ENCODE measurements at regions not wholly inside any gene's neighbourhood (a gene's known extent, or its start where the extent isn't known, plus 50 kb on each side); places are given as distances from the start of the nearest gene placed in this dataset.

DNA sequence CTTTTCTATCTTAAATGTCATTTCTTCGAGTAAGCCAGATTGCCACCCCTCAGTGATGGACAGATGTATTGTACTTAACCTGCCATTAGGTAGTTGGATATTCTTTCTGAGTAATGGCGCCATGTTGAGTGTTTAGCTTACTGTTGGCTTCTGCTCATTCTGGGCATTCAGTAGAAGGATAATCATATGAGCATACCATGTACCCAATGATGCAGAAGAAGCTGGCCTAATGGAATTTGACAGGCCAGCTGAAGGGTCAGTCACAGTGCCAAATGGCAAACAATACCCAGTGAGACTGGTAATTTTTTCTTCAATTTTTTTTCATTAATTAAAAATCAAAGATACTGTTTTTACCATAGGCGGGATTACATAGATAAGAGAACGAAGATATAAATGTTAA lies 1010.8 kb upstream of the EYS start:
- H3K36me3 ChIP-seq (ENCODE audit: control insufficient read depth in 4 of 4, insufficient read depth in 4 of 4, low read length in 3 of 4) = no peaks in the 10 kb centered on the region
- H3K27me3 ChIP-seq (replicated peaks in 2 of 5; ENCODE audit: control insufficient read depth in 4 of 5, insufficient read depth in 5 of 5, low read length in 4 of 5) = no peaks in the 10 kb centered on the region
- no peak overlapping the region for H3K4me3 ChIP-seq (ENCODE audit: control insufficient read depth in 1 of 7, extremely low read depth in 1 of 7, insufficient read depth in 4 of 7, low read depth in 2 of 7, low read length in 6 of 7)
- DNase-seq = no peak
- CTCF ChIA-PET = no interaction called here
- POLR2A ChIA-PET = no interaction called here
- no peaks in the 10 kb centered on the region for H3K4me1 ChIP-seq (ENCODE audit: control extremely low read depth in 1 of 4, control insufficient read depth in 4 of 4, insufficient read depth in 4 of 4, low read length in 3 of 4)
- H3K27ac ChIP-seq (ENCODE audit: insufficient read depth in 1 of 2, low read depth in 1 of 2, low read length in 2 of 2, poor library complexity in 1 of 2, severe bottlenecking in 2 of 2) = no peak overlapping the region
- no peaks in the 10 kb centered on the region for H3K9me3 ChIP-seq (ENCODE audit: control extremely low read depth in 1 of 5, control insufficient read depth in 4 of 5, insufficient read depth in 2 of 5, low read depth in 1 of 5, low read length in 4 of 5)
- WGBS (ENCODE audit: insufficient coverage) = 88% methylated on average over 1 of the region's 4 CpGs

DNA sequence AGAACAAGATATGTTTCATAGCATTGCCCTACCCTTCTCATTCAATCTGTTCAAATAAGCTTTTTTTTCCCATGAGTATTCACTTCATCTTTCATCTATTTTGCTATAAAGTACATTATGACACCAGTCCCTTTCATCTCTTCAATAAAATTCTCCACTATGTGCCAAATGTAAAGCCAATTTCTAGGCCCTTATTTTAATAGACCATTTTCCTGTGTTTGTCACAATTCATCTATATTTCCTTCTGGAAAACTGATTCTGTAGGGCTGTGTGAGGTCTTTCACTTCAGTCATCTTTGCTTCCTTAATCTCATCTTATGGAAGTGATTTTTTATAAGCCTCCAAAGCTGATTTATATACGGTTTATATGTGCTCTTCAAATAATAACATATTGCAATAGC lies 992.4 kb upstream of the EYS start:
- H3K4me3 ChIP-seq (ENCODE audit: control insufficient read depth in 1 of 7, extremely low read depth in 1 of 7, insufficient read depth in 4 of 7, low read depth in 2 of 7, low read length in 6 of 7) = no peak overlapping the region
- CTCF ChIA-PET = no interaction called here
- DNase-seq = no peak
- no peaks in the 10 kb centered on the region for H3K9me3 ChIP-seq (ENCODE audit: control extremely low read depth in 1 of 5, control insufficient read depth in 4 of 5, insufficient read depth in 2 of 5, low read depth in 1 of 5, low read length in 4 of 5)
- no peaks in the 10 kb centered on the region for H3K27me3 ChIP-seq (replicated peaks in 2 of 5; ENCODE audit: control insufficient read depth in 4 of 5, insufficient read depth in 5 of 5, low read length in 4 of 5)
- no peak overlapping the region for H3K27ac ChIP-seq (ENCODE audit: insufficient read depth in 1 of 2, low read depth in 1 of 2, low read length in 2 of 2, poor library complexity in 1 of 2, severe bottlenecking in 2 of 2)
- no peaks in the 10 kb centered on the region for H3K4me1 ChIP-seq (ENCODE audit: control extremely low read depth in 1 of 4, control insufficient read depth in 4 of 4, insufficient read depth in 4 of 4, low read length in 3 of 4)
- no peaks in the 10 kb centered on the region for H3K36me3 ChIP-seq (ENCODE audit: control insufficient read depth in 4 of 4, insufficient read depth in 4 of 4, low read length in 3 of 4)
- POLR2A ChIA-PET = no interaction called here
- WGBS (ENCODE audit: insufficient coverage) = no CpG with 5 or more reads among the region's 1 CpG

DNA sequence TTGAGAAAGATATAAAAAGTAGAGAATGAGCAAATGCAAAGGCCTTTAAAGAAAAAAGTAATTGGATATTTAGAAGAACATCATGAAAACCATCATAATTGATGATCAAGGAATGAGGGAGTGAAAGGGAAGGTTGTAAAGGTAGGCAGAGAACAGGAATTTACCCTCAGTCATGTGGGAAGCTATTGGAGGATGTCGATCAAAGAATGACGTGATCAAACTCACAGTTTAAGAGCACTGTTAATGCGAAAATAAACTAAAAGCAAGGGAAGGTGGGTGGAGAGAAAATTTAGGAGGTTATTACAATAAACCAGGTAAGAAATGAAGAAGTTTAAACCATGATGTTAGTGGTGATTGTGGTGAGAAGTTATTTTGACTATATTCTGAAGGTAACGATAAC lies 982.6 kb upstream of the EYS start:
- Histone ChIP-seq H3K9me3 (ENCODE audit: control extremely low read depth in 1 of 5, control insufficient read depth in 4 of 5, insufficient read depth in 2 of 5, low read depth in 1 of 5, low read length in 4 of 5) (peaks cover 0 to 2% (median 0%) of the 10 kb centered on the region in 5 experiments), H3K27me3 (replicated peaks in 2 of 5; ENCODE audit: control insufficient read depth in 4 of 5, insufficient read depth in 5 of 5, low read length in 4 of 5) (no peaks in the 10 kb centered on the region), H3K4me1 (ENCODE audit: control extremely low read depth in 1 of 4, control insufficient read depth in 4 of 4, insufficient read depth in 4 of 4, low read length in 3 of 4) (no peaks in the 10 kb centered on the region), H3K36me3 (ENCODE audit: control insufficient read depth in 4 of 4, insufficient read depth in 4 of 4, low read length in 3 of 4) (no peaks in the 10 kb centered on the region), H3K27ac (ENCODE audit: insufficient read depth in 1 of 2, low read depth in 1 of 2, low read length in 2 of 2, poor library complexity in 1 of 2, severe bottlenecking in 2 of 2) (no peak overlapping the region), H3K4me3 (ENCODE audit: control insufficient read depth in 1 of 7, extremely low read depth in 1 of 7, insufficient read depth in 4 of 7, low read depth in 2 of 7, low read length in 6 of 7) (no peak overlapping the region)
- no peak for DNase-seq
- 100% methylated on average over 4 of the region's 4 CpGs for WGBS (ENCODE audit: insufficient coverage)
- ChIA-PET POLR2A (no interaction called here), CTCF (no interaction called here)

DNA sequence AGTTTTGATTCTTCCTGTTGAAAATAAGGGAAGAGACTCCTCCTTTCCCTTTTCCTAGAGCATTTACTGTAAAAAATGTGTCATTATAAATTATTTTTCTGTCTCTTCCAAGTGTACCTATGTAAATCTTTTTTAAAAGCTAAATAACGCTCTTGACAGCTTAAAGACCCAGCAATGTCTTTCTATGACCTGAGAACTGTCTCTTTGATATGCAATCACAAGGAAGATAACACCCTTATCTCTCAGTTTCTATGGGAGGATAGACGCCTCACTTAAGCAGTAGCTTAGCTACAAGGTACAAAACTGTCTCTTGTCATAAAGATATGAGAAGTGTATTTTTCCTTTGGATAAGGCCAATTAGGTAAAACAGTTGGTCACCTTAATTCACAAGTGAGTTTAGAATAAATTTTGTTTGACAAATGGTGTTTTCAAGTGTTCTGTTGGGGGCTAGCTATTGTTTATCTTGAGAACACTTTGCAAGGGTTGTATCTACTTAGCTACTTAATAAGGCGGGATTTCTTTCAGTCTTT lies 980.6 kb upstream of the EYS start:
- H3K4me1 ChIP-seq (ENCODE audit: control extremely low read depth in 1 of 4, control insufficient read depth in 4 of 4, insufficient read depth in 4 of 4, low read length in 3 of 4) = no peaks in the 10 kb centered on the region
- H3K9me3 ChIP-seq (ENCODE audit: control extremely low read depth in 1 of 5, control insufficient read depth in 4 of 5, insufficient read depth in 2 of 5, low read depth in 1 of 5, low read length in 4 of 5) = peaks cover 0 to 3% (median 0%) of the 10 kb centered on the region in 5 experiments
- no peaks in the 10 kb centered on the region for H3K27me3 ChIP-seq (replicated peaks in 2 of 5; ENCODE audit: control insufficient read depth in 4 of 5, insufficient read depth in 5 of 5, low read length in 4 of 5)
- WGBS (ENCODE audit: insufficient coverage) = no CpG with 5 or more reads among the region's 3 CpGs
- no peak overlapping the region for H3K4me3 ChIP-seq (ENCODE audit: control insufficient read depth in 1 of 7, extremely low read depth in 1 of 7, insufficient read depth in 4 of 7, low read depth in 2 of 7, low read length in 6 of 7)
- no peaks in the 10 kb centered on the region for H3K36me3 ChIP-seq (ENCODE audit: control insufficient read depth in 4 of 4, insufficient read depth in 4 of 4, low read length in 3 of 4)
- H3K27ac ChIP-seq (ENCODE audit: insufficient read depth in 1 of 2, low read depth in 1 of 2, low read length in 2 of 2, poor library complexity in 1 of 2, severe bottlenecking in 2 of 2) = no peak overlapping the region
- ChIA-PET POLR2A (no interaction called here), CTCF (interaction anchor here (0.6 kb wide), 1 partner anchor 1238 kb away, joined by 6 read pairs; no protein-coding TSS in a partner anchor)
- DNase-seq = no peak

DNA sequence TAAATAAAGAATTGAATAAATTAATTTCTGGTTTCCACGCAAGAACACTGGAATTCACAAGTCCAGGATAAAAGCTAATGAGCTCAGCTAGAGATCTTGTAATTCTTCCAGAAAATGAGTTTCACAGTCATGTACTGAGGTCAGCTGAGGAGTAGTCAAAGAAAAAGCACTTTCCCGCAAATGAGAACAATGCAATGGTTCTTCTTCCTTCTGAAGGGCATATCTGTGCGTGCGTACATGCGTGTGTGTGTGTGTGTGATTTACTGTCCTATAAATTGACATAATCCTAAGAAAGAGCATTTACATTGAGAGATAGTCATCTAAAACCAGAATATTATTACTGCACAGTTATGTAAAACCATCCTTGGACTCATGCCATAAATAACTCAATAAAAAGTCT lies 968.9 kb upstream of the EYS start:
- Histone ChIP-seq H3K4me3 (ENCODE audit: control insufficient read depth in 1 of 7, extremely low read depth in 1 of 7, insufficient read depth in 4 of 7, low read depth in 2 of 7, low read length in 6 of 7) (no peak overlapping the region), H3K9me3 (ENCODE audit: control extremely low read depth in 1 of 5, control insufficient read depth in 4 of 5, insufficient read depth in 2 of 5, low read depth in 1 of 5, low read length in 4 of 5) (no peaks in the 10 kb centered on the region), H3K27me3 (replicated peaks in 2 of 5; ENCODE audit: control insufficient read depth in 4 of 5, insufficient read depth in 5 of 5, low read length in 4 of 5) (peaks cover 0 to 2% (median 0%) of the 10 kb centered on the region in 5 experiments), H3K36me3 (ENCODE audit: control insufficient read depth in 4 of 4, insufficient read depth in 4 of 4, low read length in 3 of 4) (no peaks in the 10 kb centered on the region), H3K27ac (ENCODE audit: insufficient read depth in 1 of 2, low read depth in 1 of 2, low read length in 2 of 2, poor library complexity in 1 of 2, severe bottlenecking in 2 of 2) (no peak overlapping the region), H3K4me1 (ENCODE audit: control extremely low read depth in 1 of 4, control insufficient read depth in 4 of 4, insufficient read depth in 4 of 4, low read length in 3 of 4) (no peaks in the 10 kb centered on the region)
- WGBS (ENCODE audit: insufficient coverage) = no CpG with 5 or more reads among the region's 5 CpGs
- POLR2A ChIA-PET = no interaction called here
- CTCF ChIA-PET = no interaction called here
- no peak for DNase-seq

DNA sequence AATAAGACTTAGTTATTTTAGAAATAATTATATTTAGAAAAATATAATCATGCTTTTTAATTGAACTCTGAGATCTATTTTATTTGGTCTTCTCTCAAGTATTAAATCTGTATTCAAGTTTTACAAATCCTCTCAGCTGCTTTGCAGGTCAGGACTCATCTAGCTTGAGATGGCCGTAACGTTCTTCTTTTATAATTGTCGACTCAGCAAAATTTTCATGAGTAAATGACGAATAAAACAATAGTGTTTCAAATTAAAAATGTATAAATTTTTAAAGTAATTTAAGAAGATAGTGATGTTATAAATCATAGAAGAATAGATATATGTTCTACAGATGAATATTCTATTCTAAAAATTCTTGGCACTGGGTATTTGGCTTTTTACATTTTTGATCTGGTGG lies 957.1 kb upstream of the EYS start:
- ChIA-PET POLR2A (no interaction called here), CTCF (no interaction called here)
- no CpG with 5 or more reads among the region's 4 CpGs for WGBS (ENCODE audit: insufficient coverage)

DNA sequence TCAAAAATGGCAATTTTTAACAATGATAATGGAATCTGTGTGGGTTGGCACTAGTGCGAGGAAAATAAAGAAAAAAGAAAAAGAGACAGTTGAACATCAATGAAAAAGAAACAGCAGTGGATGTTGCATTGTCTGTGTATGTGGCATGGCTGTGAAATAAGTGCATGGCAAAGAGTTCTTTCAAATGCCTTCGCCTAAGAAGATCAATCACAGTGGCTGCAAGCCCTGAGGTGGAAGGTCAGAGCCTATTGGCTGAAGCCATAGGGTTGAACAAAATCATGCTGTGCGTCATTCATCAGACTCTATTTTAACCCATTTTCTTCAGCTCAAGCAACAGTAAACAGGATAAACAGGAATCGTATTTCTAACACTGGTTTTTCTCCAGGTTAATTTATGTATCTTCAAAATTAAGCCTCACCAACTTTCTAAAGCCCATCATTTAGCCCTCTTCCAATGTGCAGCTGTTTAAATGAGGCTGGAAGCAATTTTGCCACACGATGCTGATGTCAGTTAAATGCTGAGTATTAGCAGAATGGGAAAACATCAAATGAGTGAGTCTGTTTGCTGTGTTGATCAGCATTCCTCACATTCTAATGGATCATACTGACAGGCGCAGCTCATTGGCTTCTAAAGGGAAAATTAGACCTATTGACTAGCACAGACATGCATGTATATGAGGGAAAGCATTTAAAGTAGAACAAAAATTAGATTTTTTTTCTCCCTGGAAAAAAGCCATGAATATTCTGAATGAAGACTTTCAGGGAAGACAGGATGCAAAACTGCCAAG lies 955.9 kb upstream of the EYS start:
- DNase-seq = no peak
- Histone ChIP-seq H3K4me3 (ENCODE audit: control insufficient read depth in 1 of 7, extremely low read depth in 1 of 7, insufficient read depth in 4 of 7, low read depth in 2 of 7, low read length in 6 of 7) (no peak overlapping the region), H3K27me3 (replicated peaks in 2 of 5; ENCODE audit: control insufficient read depth in 4 of 5, insufficient read depth in 5 of 5, low read length in 4 of 5) (no peaks in the 10 kb centered on the region), H3K36me3 (ENCODE audit: control insufficient read depth in 4 of 4, insufficient read depth in 4 of 4, low read length in 3 of 4) (no peaks in the 10 kb centered on the region), H3K4me1 (ENCODE audit: control extremely low read depth in 1 of 4, control insufficient read depth in 4 of 4, insufficient read depth in 4 of 4, low read length in 3 of 4) (no peaks in the 10 kb centered on the region), H3K9me3 (ENCODE audit: control extremely low read depth in 1 of 5, control insufficient read depth in 4 of 5, insufficient read depth in 2 of 5, low read depth in 1 of 5, low read length in 4 of 5) (no peaks in the 10 kb centered on the region), H3K27ac (ENCODE audit: insufficient read depth in 1 of 2, low read depth in 1 of 2, low read length in 2 of 2, poor library complexity in 1 of 2, severe bottlenecking in 2 of 2) (no peak overlapping the region)
- CTCF ChIA-PET = interaction anchor here (0.5 kb wide), 1 partner anchor 1973 kb away, joined by 4 read pairs; no protein-coding TSS in a partner anchor
- WGBS (ENCODE audit: insufficient coverage) = 96% methylated on average over 4 of the region's 6 CpGs
- POLR2A ChIA-PET = no interaction called here

More for the DNA sequence above, 957.1 kb upstream of the EYS start:
- Histone ChIP-seq H3K27ac (ENCODE audit: insufficient read depth in 1 of 2, low read depth in 1 of 2, low read length in 2 of 2, poor library complexity in 1 of 2, severe bottlenecking in 2 of 2) (no peak overlapping the region), H3K9me3 (ENCODE audit: control extremely low read depth in 1 of 5, control insufficient read depth in 4 of 5, insufficient read depth in 2 of 5, low read depth in 1 of 5, low read length in 4 of 5) (no peaks in the 10 kb centered on the region), H3K36me3 (ENCODE audit: control insufficient read depth in 4 of 4, insufficient read depth in 4 of 4, low read length in 3 of 4) (no peaks in the 10 kb centered on the region), H3K4me3 (ENCODE audit: control insufficient read depth in 1 of 7, extremely low read depth in 1 of 7, insufficient read depth in 4 of 7, low read depth in 2 of 7, low read length in 6 of 7) (no peak overlapping the region), H3K27me3 (replicated peaks in 2 of 5; ENCODE audit: control insufficient read depth in 4 of 5, insufficient read depth in 5 of 5, low read length in 4 of 5) (no peaks in the 10 kb centered on the region), H3K4me1 (ENCODE audit: control extremely low read depth in 1 of 4, control insufficient read depth in 4 of 4, insufficient read depth in 4 of 4, low read length in 3 of 4) (no peaks in the 10 kb centered on the region)
- no peak for DNase-seq

Data from common myeloid progenitor, CD34-positive (primary cell).